ENCODE measurements at regions not wholly inside any gene's neighbourhood (a gene's known extent, or its start where the extent isn't known, plus 50 kb on each side); places are given as distances from the start of the nearest gene placed in this dataset.
"Not testable (repeated sequence)": the region's sequence is repeated elsewhere in the genome, so short reads cannot be mapped to it uniquely, and the experiment has no call there.

DNA sequence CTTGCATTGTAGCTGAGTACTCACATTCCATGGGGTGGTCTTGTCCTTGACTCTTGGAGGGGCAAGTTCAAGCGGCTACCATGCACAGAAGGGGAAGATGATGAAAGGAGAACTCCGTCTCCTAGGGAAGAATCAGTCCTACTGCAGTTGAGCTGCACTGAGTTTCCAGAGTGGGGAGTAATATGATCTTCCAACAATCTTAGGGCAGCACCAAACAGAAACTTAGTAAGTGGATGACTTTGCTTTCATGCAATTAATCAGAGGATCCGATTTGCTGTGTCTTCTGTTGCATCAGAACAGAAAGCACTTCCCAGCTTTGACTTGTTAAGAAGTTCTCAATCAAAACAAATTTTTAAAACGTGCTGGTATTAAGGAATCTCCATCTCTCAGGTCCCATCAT lies 2727.6 kb upstream of the TPTE start:
- not testable (repeated sequence) for H3K27ac ChIP-seq; H3K9me3 ChIP-seq; ATAC-seq (ENCODE audit: low FRiP score in 2 of 2); H3K36me3 ChIP-seq; H3K27me3 ChIP-seq; H3K4me1 ChIP-seq; H3K4me3 ChIP-seq; DNase-seq
- WGBS, 2 donors: no CpG with 5 or more reads among the region's 4 CpGs

DNA sequence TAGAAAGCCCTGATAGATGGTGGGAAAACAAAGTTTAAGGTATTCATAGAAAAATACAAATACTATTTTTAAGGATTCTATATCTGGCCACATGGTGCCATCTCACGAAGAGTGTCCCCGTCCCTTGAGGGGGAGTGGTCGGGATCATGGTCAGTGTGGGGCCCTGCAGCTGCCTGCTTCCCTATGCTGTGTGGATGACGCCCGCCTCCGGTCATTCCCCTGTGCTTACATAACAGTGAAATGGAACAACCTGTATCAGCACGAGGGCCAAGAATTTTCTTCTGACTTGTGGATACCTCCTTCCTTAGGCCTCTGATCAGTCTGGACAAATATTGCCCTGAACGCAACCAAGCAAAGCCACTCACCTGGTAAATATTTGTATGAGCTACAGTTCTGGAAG lies 2724.1 kb upstream of the TPTE start:
- ATAC-seq (ENCODE audit: low FRiP score in 2 of 2); H3K4me3 ChIP-seq; H3K27ac ChIP-seq; DNase-seq; H3K4me1 ChIP-seq; H3K27me3 ChIP-seq; H3K9me3 ChIP-seq; H3K36me3 ChIP-seq: not testable (repeated sequence)
- no CpG with 5 or more reads among the region's 8 CpGs for WGBS, 2 donors

- WGBS, 2 donors: 64% methylated on average over 2 of the region's 6 CpGs; no CpG with 5 or more reads in 1 of the 2 donors
- H3K4me1 ChIP-seq; ATAC-seq (ENCODE audit: low FRiP score in 2 of 2); H3K9me3 ChIP-seq; H3K27me3 ChIP-seq; H3K27ac ChIP-seq; H3K36me3 ChIP-seq; DNase-seq; H3K4me3 ChIP-seq: not testable (repeated sequence)
Observed at GRCh38 chr21:7798446-7798845, 2722.9 kb upstream of the TPTE start.

- not testable (repeated sequence) for DNase-seq; H3K4me1 ChIP-seq; H3K4me3 ChIP-seq; H3K27me3 ChIP-seq; H3K36me3 ChIP-seq; H3K9me3 ChIP-seq; ATAC-seq (ENCODE audit: low FRiP score in 2 of 2); H3K27ac ChIP-seq
- whole genome bisulfite sequencing, 2 donors: no CpG with 5 or more reads among the region's 5 CpGs
Observed at GRCh38 chr21:7799697-7800096, 2721.7 kb upstream of the TPTE start.

GRCh38 chr21:7813475-7813874 lies 2707.9 kb upstream of the TPTE start:
- ATAC-seq (ENCODE audit: low FRiP score in 2 of 2): peak in 1 of 2 donors; percentile 64

DNA sequence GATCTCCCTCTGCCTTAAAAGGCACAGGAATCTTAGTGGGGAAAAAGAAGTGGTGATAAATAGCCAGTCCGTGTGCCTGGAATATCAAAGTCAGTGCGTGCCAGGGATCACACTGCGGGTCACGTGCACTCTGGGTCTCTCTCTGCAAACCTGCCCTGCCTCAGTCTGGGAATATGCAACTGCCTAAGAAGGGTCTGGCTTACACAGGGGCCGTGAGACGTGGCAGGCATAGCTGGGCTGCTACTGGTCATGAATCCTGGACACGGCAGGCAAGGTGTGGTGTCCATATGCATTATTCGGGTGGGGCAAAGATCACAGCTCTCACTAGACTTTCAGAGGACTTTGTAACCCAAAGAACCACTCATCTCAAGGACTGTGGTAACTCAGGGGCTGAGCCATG lies 2704.4 kb upstream of the TPTE start:
- WGBS, 2 donors: no CpG with 5 or more reads among the region's 8 CpGs
- not testable (repeated sequence) for H3K27ac ChIP-seq, H3K36me3 ChIP-seq

More at GRCh38 chr21:7813475-7813874, 2707.9 kb upstream of the TPTE start:
- H3K27me3 ChIP-seq, H3K4me3 ChIP-seq, H3K9me3 ChIP-seq, H3K4me1 ChIP-seq, H3K27ac ChIP-seq, H3K36me3 ChIP-seq, DNase-seq: not testable (repeated sequence)
- no CpG with 5 or more reads among the region's 4 CpGs for WGBS, 2 donors

DNA sequence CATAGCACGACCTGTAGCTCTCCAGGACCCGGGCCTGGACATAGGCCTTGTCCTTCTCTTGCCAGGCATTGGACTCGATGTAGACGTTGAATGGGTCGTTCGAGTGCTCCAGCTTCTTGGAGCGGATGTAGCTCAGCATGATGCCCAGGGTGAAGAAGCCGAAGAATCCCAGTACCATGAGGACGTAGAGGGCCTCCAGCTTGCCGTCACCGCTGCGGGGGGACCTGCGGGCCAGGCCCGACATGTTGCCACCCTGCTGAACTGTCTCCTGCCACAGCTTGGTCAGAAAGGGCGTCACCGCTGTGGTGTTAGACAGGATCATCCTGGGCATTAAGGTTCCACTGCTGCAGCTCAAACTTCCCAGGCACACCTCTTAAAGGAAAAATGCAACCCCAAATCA lies 2702.1 kb upstream of the TPTE start:
- H3K4me1 ChIP-seq; H3K27me3 ChIP-seq; H3K9me3 ChIP-seq; H3K27ac ChIP-seq; ATAC-seq (ENCODE audit: low FRiP score in 2 of 2); H3K4me3 ChIP-seq; H3K36me3 ChIP-seq: not testable (repeated sequence)
- DNase-seq: peak in 1 of 2 donors; percentile 57
- WGBS, 2 donors: no CpG with 5 or more reads among the region's 16 CpGs

More for the DNA sequence above, 2704.4 kb upstream of the TPTE start:
- not testable (repeated sequence) for H3K27me3 ChIP-seq; ATAC-seq (ENCODE audit: low FRiP score in 2 of 2); H3K4me3 ChIP-seq; H3K4me1 ChIP-seq; DNase-seq; H3K9me3 ChIP-seq

- not testable (repeated sequence) for DNase-seq; H3K27me3 ChIP-seq; H3K36me3 ChIP-seq; H3K4me3 ChIP-seq; ATAC-seq (ENCODE audit: low FRiP score in 2 of 2); H3K4me1 ChIP-seq; H3K9me3 ChIP-seq; H3K27ac ChIP-seq
- no CpG with 5 or more reads among the region's 10 CpGs for WGBS, 2 donors
Observed at GRCh38 chr21:7825627-7826026, 2695.8 kb upstream of the TPTE start.

DNA sequence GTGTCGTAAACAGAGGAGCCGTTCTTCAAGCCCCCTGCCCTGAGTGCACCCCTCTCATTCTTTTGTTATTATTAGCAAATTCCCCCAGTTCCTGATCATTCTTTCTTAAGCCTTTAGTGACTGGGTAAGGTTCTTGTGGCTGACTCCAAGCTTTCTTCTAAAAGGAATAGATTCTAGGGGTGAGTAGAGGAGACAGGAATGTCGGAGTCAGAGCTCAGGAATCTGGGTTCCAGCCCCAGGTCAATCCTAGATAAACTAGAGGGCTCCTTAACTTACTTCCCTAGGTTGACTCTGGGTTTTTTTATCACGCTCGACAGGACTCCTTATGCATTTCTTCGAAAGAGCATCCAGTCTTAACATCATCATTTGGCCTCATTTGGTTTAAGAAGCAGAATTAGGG lies 2695.2 kb upstream of the TPTE start:
- WGBS, 2 donors: no CpG with 5 or more reads among the region's 6 CpGs
- not testable (repeated sequence) for H3K4me1 ChIP-seq; H3K36me3 ChIP-seq; H3K9me3 ChIP-seq; H3K27me3 ChIP-seq; DNase-seq; ATAC-seq (ENCODE audit: low FRiP score in 2 of 2); H3K27ac ChIP-seq; H3K4me3 ChIP-seq

- no CpG with 5 or more reads among the region's 7 CpGs for WGBS, 2 donors
- not testable (repeated sequence) for ATAC-seq (ENCODE audit: low FRiP score in 2 of 2); H3K4me3 ChIP-seq; H3K27ac ChIP-seq; H3K36me3 ChIP-seq; DNase-seq; H3K9me3 ChIP-seq; H3K4me1 ChIP-seq; H3K27me3 ChIP-seq
Observed at GRCh38 chr21:7828260-7828659, 2693.1 kb upstream of the TPTE start.

DNA sequence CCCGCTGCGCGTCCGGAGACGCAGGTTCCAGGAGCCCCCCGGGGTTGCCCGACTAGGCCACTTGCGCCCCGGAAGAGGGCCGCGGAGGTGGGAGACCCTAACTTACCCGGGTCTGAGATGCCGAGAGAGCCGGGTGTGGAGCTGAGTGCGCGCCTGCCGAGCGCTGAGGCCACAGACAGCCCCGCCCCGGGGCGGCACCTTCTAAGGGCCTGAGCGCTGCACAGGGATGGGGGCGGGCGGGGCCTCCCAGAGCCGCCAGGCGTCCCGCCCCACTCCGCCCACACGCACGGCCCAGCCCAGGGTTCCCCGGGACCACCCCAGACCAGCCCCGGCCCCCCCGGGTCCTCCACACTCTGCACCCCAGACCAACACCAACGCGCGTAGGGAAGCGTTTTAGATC lies 2692.0 kb upstream of the TPTE start:
- DNase-seq, H3K27ac ChIP-seq, H3K9me3 ChIP-seq, H3K4me3 ChIP-seq, H3K4me1 ChIP-seq, H3K27me3 ChIP-seq, H3K36me3 ChIP-seq: not testable (repeated sequence)
- peak in 1 of 2 donors; percentile 58 for ATAC-seq (ENCODE audit: low FRiP score in 2 of 2)
- WGBS, 2 donors: no CpG with 5 or more reads among the region's 37 CpGs

GRCh38 chr21:7837315-7837714 lies 2684.1 kb upstream of the TPTE start:
- WGBS, 2 donors: no CpG with 5 or more reads among the region's 3 CpGs
- H3K27me3 ChIP-seq; H3K36me3 ChIP-seq; ATAC-seq (ENCODE audit: low FRiP score in 2 of 2); DNase-seq; H3K9me3 ChIP-seq; H3K4me3 ChIP-seq; H3K27ac ChIP-seq; H3K4me1 ChIP-seq: not testable (repeated sequence)

DNA sequence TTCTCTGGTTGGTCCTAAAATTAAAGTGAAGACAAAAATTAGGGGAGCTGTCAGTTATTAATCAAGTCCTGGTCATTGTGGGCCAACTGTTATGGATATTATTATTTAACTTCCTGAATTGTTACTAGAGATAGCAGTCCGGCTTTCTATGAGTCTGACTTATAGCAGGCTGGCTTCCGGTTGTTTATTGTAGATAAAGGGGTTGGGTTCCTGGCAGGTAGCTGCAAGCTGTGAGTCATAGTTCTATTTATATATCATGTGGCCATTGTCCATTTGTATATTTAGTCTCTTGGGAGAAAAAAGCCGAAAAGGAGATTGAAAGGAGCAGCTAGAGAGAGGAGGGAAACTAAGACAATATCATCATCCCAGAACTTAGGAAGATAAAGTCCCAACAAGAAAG lies 2668.0 kb upstream of the TPTE start:
- H3K36me3 ChIP-seq; DNase-seq; ATAC-seq (ENCODE audit: low FRiP score in 2 of 2); H3K4me1 ChIP-seq; H3K4me3 ChIP-seq; H3K9me3 ChIP-seq; H3K27ac ChIP-seq; H3K27me3 ChIP-seq: not testable (repeated sequence)
- no CpG with 5 or more reads among the region's 3 CpGs for WGBS, 2 donors

DNA sequence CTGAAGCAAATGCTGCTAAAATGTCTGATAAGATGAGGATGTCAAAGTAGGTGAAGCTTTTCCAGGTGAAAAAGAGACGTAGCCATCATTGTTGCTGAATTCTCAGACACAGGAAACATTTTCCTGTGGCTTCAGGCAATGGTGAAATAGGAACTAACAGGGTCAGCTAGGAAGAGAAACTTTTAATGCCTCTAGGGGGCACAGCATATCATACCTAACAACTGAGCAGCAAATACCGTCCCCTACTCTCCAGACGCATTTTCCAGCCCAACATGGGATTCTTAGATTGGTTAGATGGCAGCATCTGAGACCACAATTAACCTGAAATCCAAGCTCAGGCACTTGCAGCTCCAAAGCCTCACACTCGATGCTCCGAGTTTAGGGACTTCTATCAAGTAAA lies 2667.5 kb upstream of the TPTE start:
- not testable (repeated sequence) for DNase-seq; H3K4me1 ChIP-seq; H3K27ac ChIP-seq; H3K27me3 ChIP-seq; H3K9me3 ChIP-seq; H3K4me3 ChIP-seq; H3K36me3 ChIP-seq; ATAC-seq (ENCODE audit: low FRiP score in 2 of 2)
- no CpG with 5 or more reads among the region's 5 CpGs for WGBS, 2 donors
